Activated B cell treated with CpG ODN at 0.5 μM for 24 hours (primary cell): ENCODE measurements at regions not wholly inside any gene's neighbourhood (a gene's known extent, or its start where the extent isn't known, plus 50 kb on each side); places are given as distances from the start of the nearest gene placed in this dataset.

Source experiments
- ATAC-seq: fragments of 200-7000 bp; cut with Tn5 transposase; one replicate; pipeline ENCODE4 v1.10.0; 2021; ENCODE audit warnings: low read depth, mild to moderate bottlenecking, moderate library complexity
- CTCF ChIA-PET: fragments of 350-600 bp; sonication (Branson Sonifier 250); formaldehyde crosslinking; loops from one replicate; lab custom pipeline; 2021; ENCODE audit warnings: antibody characterized with exemption; lab: Charles Lee
- POLR2A ChIA-PET: fragments of 350-600 bp; sonication (Branson Sonifier 250); formaldehyde crosslinking; loops from one replicate; lab custom pipeline; 2021; ENCODE audit warnings: antibody characterized with exemption; lab: Charles Lee
- DNase-seq: peaks from one replicate; pipeline ENCODE4 v3.0.0; 2022
- H3K27ac Mint-ChIP-seq: one replicate; pipeline ENCODE4 v1.8.0; 2020; ENCODE audit warnings: mixed read lengths
- H3K27me3 Mint-ChIP-seq: one replicate; pipeline ENCODE4 v1.8.0; 2021; ENCODE audit warnings: mixed read lengths
- H3K36me3 Mint-ChIP-seq: one replicate; pipeline ENCODE4 v1.8.0; 2021; ENCODE audit warnings: low read depth, mixed read lengths
- H3K4me1 Mint-ChIP-seq: one replicate; pipeline ENCODE4 v1.8.0; 2021; ENCODE audit warnings: mixed read lengths
- H3K4me3 Mint-ChIP-seq: one replicate; pipeline ENCODE4 v1.8.0; 2020; ENCODE audit warnings: mild to moderate bottlenecking, mixed read lengths
- H3K9me3 Mint-ChIP-seq: one replicate; pipeline ENCODE4 v1.8.0; 2020; ENCODE audit warnings: mixed read lengths
- intact Hi-C: fragments of 100-400 bp; cut with micrococcal nuclease; formaldehyde crosslinking; loops from one replicate; pipeline ENCODE4 v1.15.1; 2024
- TF ChIP-seq, protein P1 (sequence below): fragments of 200-600 bp; IDR thresholded peaks from one replicate; pipeline ENCODE4 v1.8.0; 2022; ENCODE audit warnings: antibody characterized with exemption, mild to moderate bottlenecking

DNA sequence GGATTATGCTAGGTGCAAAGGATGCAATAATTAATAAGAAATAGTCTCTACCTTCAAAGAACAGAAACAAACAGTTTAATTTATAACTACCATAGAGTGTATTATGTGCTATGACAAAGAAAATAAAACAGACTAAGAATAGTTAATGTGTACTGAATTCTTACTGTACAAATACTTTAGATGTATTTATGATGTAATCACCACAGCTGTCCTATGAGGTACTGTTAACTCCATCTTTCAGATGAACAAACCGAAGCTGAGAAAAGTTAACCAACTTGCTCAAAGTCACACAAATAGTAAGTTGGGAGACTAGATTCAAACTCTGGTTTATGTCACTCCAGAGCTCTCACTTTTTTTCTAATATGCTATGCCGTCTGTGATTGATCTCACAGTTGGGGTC is 77.0 kb upstream of the FGGY start:
- no peak overlapping the region for H3K27ac Mint-ChIP-seq

DNA sequence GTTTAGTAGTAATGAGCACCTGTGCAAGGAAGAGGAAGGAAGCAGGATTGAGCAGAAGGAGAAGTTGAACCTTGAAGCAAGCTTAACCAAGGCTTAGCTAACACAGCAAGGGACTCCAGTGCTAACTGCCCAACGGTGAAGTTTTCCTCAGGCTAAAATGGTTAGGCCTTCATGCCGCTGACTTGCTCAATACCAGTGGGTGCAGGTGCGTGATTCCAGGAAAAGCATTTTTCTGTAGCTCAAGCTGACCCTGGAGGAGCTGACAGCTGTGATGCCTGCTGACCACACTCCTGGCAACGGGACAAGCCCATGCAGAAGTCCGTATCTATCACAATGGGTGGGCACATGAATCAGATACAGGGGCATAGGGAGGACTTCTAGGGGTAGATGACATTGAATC is 76.5 kb upstream of the FGGY start:
- Mint-ChIP-seq H3K4me3 (no peak overlapping the region), H3K9me3 (peaks cover 4% of the 10 kb centered on the region), H3K4me1 (peaks cover 6% of the 10 kb centered on the region), H3K36me3 (no peaks in the 10 kb centered on the region), H3K27me3 (no peaks in the 10 kb centered on the region), H3K27ac (no peak overlapping the region)
- ATAC-seq (no peak), DNase-seq (no peak)
- intact Hi-C loops = no loop called here
- TF ChIP-seq, protein P1, sequence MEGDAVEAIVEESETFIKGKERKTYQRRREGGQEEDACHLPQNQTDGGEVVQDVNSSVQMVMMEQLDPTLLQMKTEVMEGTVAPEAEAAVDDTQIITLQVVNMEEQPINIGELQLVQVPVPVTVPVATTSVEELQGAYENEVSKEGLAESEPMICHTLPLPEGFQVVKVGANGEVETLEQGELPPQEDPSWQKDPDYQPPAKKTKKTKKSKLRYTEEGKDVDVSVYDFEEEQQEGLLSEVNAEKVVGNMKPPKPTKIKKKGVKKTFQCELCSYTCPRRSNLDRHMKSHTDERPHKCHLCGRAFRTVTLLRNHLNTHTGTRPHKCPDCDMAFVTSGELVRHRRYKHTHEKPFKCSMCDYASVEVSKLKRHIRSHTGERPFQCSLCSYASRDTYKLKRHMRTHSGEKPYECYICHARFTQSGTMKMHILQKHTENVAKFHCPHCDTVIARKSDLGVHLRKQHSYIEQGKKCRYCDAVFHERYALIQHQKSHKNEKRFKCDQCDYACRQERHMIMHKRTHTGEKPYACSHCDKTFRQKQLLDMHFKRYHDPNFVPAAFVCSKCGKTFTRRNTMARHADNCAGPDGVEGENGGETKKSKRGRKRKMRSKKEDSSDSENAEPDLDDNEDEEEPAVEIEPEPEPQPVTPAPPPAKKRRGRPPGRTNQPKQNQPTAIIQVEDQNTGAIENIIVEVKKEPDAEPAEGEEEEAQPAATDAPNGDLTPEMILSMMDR = no peak
- ChIA-PET POLR2A (interaction anchor here (0.7 to 0.8 kb wide), 2 partner anchors 27 to 87 kb away, joined by 3 to 6 read pairs; no protein-coding TSS in a partner anchor), CTCF (no interaction called here)

More for the DNA sequence above, 77.0 kb upstream of the FGGY start:
- Mint-ChIP-seq H3K27me3 (no peaks in the 10 kb centered on the region), H3K4me1 (peaks cover 6% of the 10 kb centered on the region), H3K9me3 (peaks cover 4% of the 10 kb centered on the region), H3K36me3 (no peaks in the 10 kb centered on the region), H3K4me3 (no peak overlapping the region)
- no peak for ATAC-seq
- ChIA-PET CTCF (interaction anchor here (0.6 kb wide), 1 partner anchor 53 kb away, joined by 3 read pairs; no protein-coding TSS in a partner anchor), POLR2A (interaction anchor here (0.7 to 0.8 kb wide), 2 partner anchors 28 to 87 kb away, joined by 3 to 6 read pairs; no protein-coding TSS in a partner anchor)
- intact Hi-C loops = no loop called here
- TF ChIP-seq, protein P1 = no peak
- no peak for DNase-seq

DNA sequence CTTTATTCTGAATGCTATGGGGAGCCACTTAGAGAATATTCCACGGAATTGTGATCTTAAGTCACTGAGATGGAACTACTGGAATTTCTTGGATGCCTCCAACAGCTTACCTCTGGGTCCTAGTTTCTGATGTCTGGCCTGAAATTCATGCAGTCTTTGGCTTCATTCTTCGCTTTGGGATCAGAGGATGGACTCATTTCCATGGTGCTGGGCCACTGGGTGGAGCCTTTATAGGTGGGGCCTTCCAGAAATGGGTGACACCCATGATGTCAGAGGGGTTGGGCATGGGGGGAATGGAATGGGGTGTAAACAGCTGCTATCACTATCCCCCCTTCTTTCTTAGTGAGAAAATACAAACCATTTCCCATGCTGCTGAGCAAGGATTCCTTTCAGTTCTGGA is 73.7 kb upstream of the FGGY start:
- CTCF ChIA-PET = interaction anchor here (0.8 kb wide), 1 partner anchor 67 kb away, joined by 3 read pairs; no protein-coding TSS in a partner anchor
- TF ChIP-seq, protein P1 = no peak
- Mint-ChIP-seq H3K4me3 (no peak overlapping the region), H3K27ac (no peak overlapping the region), H3K36me3 (no peaks in the 10 kb centered on the region), H3K4me1 (peaks cover 6% of the 10 kb centered on the region), H3K9me3 (no peaks in the 10 kb centered on the region), H3K27me3 (no peaks in the 10 kb centered on the region)
- ATAC-seq = no peak
- intact Hi-C loops = no loop called here
- POLR2A ChIA-PET = no interaction called here
- no peak for DNase-seq

DNA sequence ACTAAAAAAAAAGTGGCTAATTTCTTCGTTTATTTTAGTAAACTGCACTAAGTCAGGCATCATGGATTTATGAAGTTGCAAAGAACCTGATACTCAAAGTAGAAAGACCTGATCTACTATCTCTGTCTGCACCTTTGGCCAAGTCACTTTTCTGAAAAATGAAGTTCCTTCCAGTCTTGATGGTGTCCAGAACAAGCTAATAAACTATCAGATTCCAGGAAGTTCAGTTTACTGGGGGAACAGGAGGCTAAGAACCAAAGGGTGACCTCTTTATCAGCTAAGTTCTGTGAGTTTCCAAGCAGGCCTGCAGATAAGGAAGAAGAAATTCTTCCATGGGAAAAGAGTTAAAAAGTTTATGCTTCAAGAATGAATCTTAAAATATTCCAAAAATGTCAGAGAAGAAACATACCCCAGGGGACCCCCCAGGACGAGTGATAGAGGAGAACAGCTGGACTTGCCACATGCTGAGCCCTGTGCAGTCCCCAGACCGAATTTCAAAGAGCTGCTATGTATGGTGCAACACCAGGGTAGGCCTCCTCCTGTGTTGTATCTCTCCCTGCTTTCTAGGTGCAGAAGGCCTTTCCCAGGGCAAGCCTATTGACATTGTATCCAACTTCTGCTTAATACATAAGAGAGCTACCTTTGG is 72.8 kb upstream of the FGGY start:
- intact Hi-C loops = no loop called here
- Mint-ChIP-seq H3K9me3 (no peaks in the 10 kb centered on the region), H3K4me1 (peaks cover 6% of the 10 kb centered on the region), H3K4me3 (no peak overlapping the region), H3K27me3 (no peaks in the 10 kb centered on the region), H3K36me3 (no peaks in the 10 kb centered on the region), H3K27ac (no peak overlapping the region)
- POLR2A ChIA-PET = no interaction called here
- CTCF ChIA-PET = interaction anchor here (0.8 to 1.6 kb wide), 3 partner anchors 66 to 475 kb away, joined by 3 to 7 read pairs (median 4); no protein-coding TSS in a partner anchor
- DNase-seq = no peak
- no peak for ATAC-seq
- TF ChIP-seq, protein P1 = no peak

- no peak for DNase-seq
- Mint-ChIP-seq H3K27ac (no peak overlapping the region), H3K4me1 (no peaks in the 10 kb centered on the region), H3K36me3 (no peaks in the 10 kb centered on the region), H3K27me3 (no peaks in the 10 kb centered on the region), H3K4me3 (no peak overlapping the region), H3K9me3 (no peaks in the 10 kb centered on the region)
- ChIA-PET CTCF (interaction anchor here (0.9 to 1.6 kb wide), 2 partner anchors 473 kb away, joined by 4 to 7 read pairs; no protein-coding TSS in a partner anchor), POLR2A (interaction anchor here (1.0 to 2.6 kb wide), 2 partner anchors 41 to 442 kb away, joined by 3 to 6 read pairs; partner anchors contain the start of gene JUN)
- intact Hi-C loops = loop anchor here (1.0 to 5.0 kb wide), 3 partner anchors 67 to 532 kb away; no protein-coding TSS in a partner anchor
- TF ChIP-seq, protein P1 = no peak
- no peak for ATAC-seq
These were observed 71.1 kb upstream of the FGGY start for GRCh38 chr1:59225594-59226316.
